Suprapubic skin (tissue), 4 donors: ENCODE measurements at regions not wholly inside any gene's neighbourhood (a gene's known extent, or its start where the extent isn't known, plus 50 kb on each side); places are given as distances from the start of the nearest gene placed in this dataset.

Experiments
- DNase-seq, 2 donors: peaks; one replicate each; pipeline ENCODE4 v3.0.0-alpha.2; 2019; ENCODE audit warnings: low spot score in 2 of 2
- H3K27ac ChIP-seq: fragments of 200-600 bp; sonication (generic); one replicate; pipeline ENCODE4 v1.5.1; 2019
- H3K27me3 ChIP-seq: fragments of 200-600 bp; sonication (generic); one replicate; pipeline ENCODE4 v1.5.1; 2019
- H3K36me3 ChIP-seq: fragments of 200-600 bp; sonication (generic); one replicate; pipeline ENCODE4 v1.5.1; 2019
- H3K4me1 ChIP-seq: fragments of 200-600 bp; sonication (generic); one replicate; pipeline ENCODE4 v1.5.1; 2019
- H3K4me3 ChIP-seq: fragments of 200-600 bp; sonication (generic); one replicate; pipeline ENCODE4 v1.5.1; 2019; ENCODE audit warnings: mild to moderate bottlenecking
- H3K9me3 ChIP-seq: fragments of 200-600 bp; sonication (generic); one replicate; pipeline ENCODE4 v1.5.1; 2019
- EP300 ChIP-seq: sonication (generic); formaldehyde crosslinking; IDR thresholded peaks from one replicate; pipeline ENCODE4 v1.6.1; 2017; ENCODE audit warnings: antibody characterized with exemption
- POLR2A ChIP-seq, 2 donors: fragments of 450-650 bp; IDR thresholded peaks; one replicate each; pipeline ENCODE4 v1.6.1; 2017; ENCODE audit warnings: antibody characterized with exemption in 2 of 2, mild to moderate bottlenecking in 2 of 2, moderate library complexity in 2 of 2
- POLR2AphosphoS5 ChIP-seq, 3 donors: sonication (generic); formaldehyde crosslinking; IDR thresholded peaks; one replicate each; pipeline ENCODE4 v1.6.1; 2017; ENCODE audit warnings: antibody characterized with exemption in 3 of 3
- WGBS: methylation state at CpG from one replicate; pipeline ENCODE4 v1.1.5; 2018; 5-methylcytosine and 5-hydroxymethylcytosine counted together
- TF ChIP-seq, protein P1 (sequence below), 2 donors: fragments of 200-600 bp in 1 of 2; fragments of 450-650 bp in 1 of 2; sonication (generic) in 1 of 2; IDR thresholded peaks; one replicate each; pipeline ENCODE4 v1.5.1; 2016 to 2019; ENCODE audit warnings: antibody characterized with exemption in 2 of 2, mild to moderate bottlenecking in 1 of 2, moderate library complexity in 1 of 2

DNA sequence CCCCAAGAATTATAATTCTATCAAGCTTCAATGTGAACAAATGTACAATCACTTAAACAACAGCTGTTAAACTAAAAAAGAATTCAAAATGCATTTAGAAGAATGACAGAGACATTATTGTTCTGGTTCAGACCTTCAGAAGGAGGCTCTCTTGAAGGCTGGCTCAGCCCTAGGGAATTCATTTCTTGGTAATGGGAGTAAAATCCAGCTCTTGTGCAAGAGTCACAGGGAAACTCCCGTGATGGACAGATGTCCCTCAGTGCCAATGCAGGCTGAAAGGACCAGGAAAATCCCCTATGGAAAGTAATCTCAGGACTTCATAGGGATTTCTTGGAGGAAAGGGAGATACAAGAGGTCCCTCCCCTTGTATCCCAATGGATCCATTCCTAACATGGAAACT is 149.9 kb upstream of the STT3B start:
- no peaks in the 10 kb centered on the region for H3K27me3 ChIP-seq
- H3K4me3 ChIP-seq: no peak overlapping the region
- TF ChIP-seq, protein P1, sequence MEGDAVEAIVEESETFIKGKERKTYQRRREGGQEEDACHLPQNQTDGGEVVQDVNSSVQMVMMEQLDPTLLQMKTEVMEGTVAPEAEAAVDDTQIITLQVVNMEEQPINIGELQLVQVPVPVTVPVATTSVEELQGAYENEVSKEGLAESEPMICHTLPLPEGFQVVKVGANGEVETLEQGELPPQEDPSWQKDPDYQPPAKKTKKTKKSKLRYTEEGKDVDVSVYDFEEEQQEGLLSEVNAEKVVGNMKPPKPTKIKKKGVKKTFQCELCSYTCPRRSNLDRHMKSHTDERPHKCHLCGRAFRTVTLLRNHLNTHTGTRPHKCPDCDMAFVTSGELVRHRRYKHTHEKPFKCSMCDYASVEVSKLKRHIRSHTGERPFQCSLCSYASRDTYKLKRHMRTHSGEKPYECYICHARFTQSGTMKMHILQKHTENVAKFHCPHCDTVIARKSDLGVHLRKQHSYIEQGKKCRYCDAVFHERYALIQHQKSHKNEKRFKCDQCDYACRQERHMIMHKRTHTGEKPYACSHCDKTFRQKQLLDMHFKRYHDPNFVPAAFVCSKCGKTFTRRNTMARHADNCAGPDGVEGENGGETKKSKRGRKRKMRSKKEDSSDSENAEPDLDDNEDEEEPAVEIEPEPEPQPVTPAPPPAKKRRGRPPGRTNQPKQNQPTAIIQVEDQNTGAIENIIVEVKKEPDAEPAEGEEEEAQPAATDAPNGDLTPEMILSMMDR (IDR thresholded peaks at IDR 0.05): no peak
- TF ChIP-seq POLR2A (IDR thresholded peaks at IDR 0.05) (no peak), POLR2AphosphoS5 (IDR thresholded peaks at IDR 0.05) (no peak), EP300 (no peak)
- H3K4me1 ChIP-seq: no peaks in the 10 kb centered on the region
- H3K36me3 ChIP-seq: no peaks in the 10 kb centered on the region
- no peak for DNase-seq
- 67% methylated on average over 1 of the region's 1 CpG for WGBS
- H3K9me3 ChIP-seq: no peaks in the 10 kb centered on the region
- H3K27ac ChIP-seq: no peak overlapping the region

DNA sequence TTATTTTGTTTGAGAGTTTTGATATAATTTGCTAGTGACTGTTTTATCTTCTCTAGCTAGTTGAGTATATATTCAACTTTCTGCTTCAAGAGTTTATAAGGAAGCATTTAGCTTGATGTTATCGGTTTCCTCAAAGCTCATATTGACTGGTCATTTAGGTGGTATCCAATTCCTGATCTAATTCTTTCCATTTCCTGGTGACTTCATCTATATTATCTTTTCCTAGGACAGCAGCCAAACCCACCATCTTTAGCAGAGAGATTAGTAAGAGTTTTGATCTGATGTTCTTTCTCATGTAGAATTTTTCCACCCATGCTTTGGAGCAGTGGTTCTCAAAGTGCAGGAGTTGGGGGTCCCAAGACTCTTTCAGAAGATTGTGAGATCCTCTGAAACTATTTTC is 148.6 kb upstream of the STT3B start:
- no peak overlapping the region for H3K4me3 ChIP-seq
- H3K4me1 ChIP-seq: no peaks in the 10 kb centered on the region
- H3K9me3 ChIP-seq: no peaks in the 10 kb centered on the region
- no peak overlapping the region for H3K27ac ChIP-seq
- H3K36me3 ChIP-seq: no peaks in the 10 kb centered on the region
- 72% methylated on average over 1 of the region's 1 CpG for WGBS
- H3K27me3 ChIP-seq: no peaks in the 10 kb centered on the region
- TF ChIP-seq, protein P1 (IDR thresholded peaks at IDR 0.05): no peak
- TF ChIP-seq EP300: no peak
- TF ChIP-seq POLR2AphosphoS5 (IDR thresholded peaks at IDR 0.05): no peak
- no peak for DNase-seq

DNA sequence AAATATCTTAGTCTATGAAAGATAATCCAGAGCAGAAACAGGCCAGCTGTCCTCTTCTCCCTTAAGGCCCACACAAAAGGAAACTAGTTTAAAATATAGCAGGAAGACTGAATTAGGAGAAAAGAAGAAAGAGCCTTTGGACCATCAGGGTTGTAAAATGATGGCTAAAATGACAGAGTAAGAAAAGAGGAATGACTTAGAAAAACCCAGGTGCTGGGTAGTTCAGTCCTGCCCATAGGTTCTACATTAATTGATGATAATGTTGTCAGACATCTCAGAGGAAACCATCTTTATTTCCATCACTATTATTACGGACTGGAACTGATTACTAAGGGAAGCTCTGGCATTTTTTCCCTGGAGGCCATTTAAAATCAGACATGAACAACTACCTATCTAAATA is 142.8 kb upstream of the STT3B start:
- Histone ChIP-seq H3K4me1 (no peaks in the 10 kb centered on the region), H3K4me3 (no peak overlapping the region), H3K27ac (no peak overlapping the region), H3K36me3 (no peaks in the 10 kb centered on the region), H3K9me3 (no peaks in the 10 kb centered on the region), H3K27me3 (no peaks in the 10 kb centered on the region)
- no peak for DNase-seq
- TF ChIP-seq, protein P1 (IDR thresholded peaks at IDR 0.05): no peak
- TF ChIP-seq POLR2A (IDR thresholded peaks at IDR 0.05) (no peak), POLR2AphosphoS5 (IDR thresholded peaks at IDR 0.05) (no peak), EP300 (no peak)
- 70% methylated on average over 1 of the region's 1 CpG for WGBS

DNA sequence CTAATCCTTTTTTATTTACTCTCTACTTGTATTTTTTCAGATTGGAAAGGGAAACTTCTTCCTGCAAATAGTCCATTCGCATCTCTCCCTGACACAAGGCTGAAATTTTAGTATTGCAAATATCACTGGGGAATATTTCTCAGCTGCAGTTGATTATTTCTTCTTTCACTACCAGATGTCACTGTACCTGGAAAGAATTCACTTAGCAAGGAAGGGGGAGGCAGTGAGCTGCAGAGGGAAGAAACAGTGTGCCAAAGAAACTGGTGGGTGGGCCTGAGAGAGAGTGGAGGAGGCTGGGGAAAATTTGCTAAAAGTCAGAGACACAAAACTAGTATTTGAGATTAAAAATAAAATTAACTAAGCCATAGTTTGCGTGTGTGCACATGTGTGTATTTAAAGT is 142.3 kb upstream of the STT3B start:
- no peaks in the 10 kb centered on the region for H3K9me3 ChIP-seq
- WGBS: 86% methylated on average over 2 of the region's 2 CpGs
- H3K27ac ChIP-seq: no peak overlapping the region
- DNase-seq: no peak
- no peaks in the 10 kb centered on the region for H3K36me3 ChIP-seq
- H3K4me1 ChIP-seq: no peaks in the 10 kb centered on the region
- H3K4me3 ChIP-seq: no peak overlapping the region
- no peaks in the 10 kb centered on the region for H3K27me3 ChIP-seq
- no peak for TF ChIP-seq POLR2A (IDR thresholded peaks at IDR 0.05)
- TF ChIP-seq, protein P1 (IDR thresholded peaks at IDR 0.05): no peak

DNA sequence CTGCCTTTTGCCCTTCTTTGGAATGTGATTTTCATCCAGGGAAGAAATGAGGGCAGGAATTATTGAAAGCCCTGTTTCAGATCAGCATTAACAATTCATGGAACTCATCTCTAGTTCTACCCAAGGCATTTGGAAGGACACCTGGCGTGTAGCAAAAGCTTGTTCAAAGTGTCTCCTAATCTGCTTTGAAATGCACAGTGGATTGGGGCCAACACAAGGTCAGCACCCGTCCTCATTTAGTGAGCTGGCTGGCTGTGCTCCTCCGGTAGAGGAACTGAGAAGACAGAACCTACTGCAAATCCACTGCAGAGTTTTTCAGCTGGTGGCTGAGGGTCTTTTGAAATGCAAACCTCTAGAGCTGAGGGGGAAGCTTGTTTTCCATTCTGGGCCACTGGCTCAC is 141.6 kb upstream of the STT3B start:
- H3K27me3 ChIP-seq: no peaks in the 10 kb centered on the region
- H3K27ac ChIP-seq: no peak overlapping the region
- H3K4me3 ChIP-seq: no peak overlapping the region
- no peaks in the 10 kb centered on the region for H3K4me1 ChIP-seq
- 81% methylated on average over 3 of the region's 3 CpGs for WGBS
- H3K9me3 ChIP-seq: no peaks in the 10 kb centered on the region
- no peaks in the 10 kb centered on the region for H3K36me3 ChIP-seq
- no peak for TF ChIP-seq POLR2AphosphoS5 (IDR thresholded peaks at IDR 0.05)
- no peak for TF ChIP-seq EP300
- TF ChIP-seq, protein P1 (IDR thresholded peaks at IDR 0.05): no peak
- no peak for TF ChIP-seq POLR2A (IDR thresholded peaks at IDR 0.05)
- no peak for DNase-seq
